HEK293T (cell line): ENCODE measurements at regions not wholly inside any gene's neighbourhood (a gene's known extent, or its start where the extent isn't known, plus 50 kb on each side); places are given as distances from the start of the nearest gene placed in this dataset.

ENCODE experiments used
- BHLHE40 ChIP-seq: fragments of 450-650 bp; IDR thresholded peaks from 2 replicates; pipeline ENCODE4 v1.6.1; 2016; ENCODE audit warnings: mild to moderate bottlenecking, moderate library complexity, borderline replicate concordance
- ELF4 ChIP-seq: fragments of 450-650 bp; IDR thresholded peaks from 2 replicates; pipeline ENCODE4 v1.6.1; 2017; ENCODE audit warnings: antibody characterized with exemption
- FOXA1 ChIP-seq: fragments of 450-650 bp; IDR thresholded peaks from 2 replicates; pipeline ENCODE4 v1.6.1; 2016; ENCODE audit warnings: mild to moderate bottlenecking
- FOXM1 ChIP-seq: fragments of 450-650 bp; IDR thresholded peaks from 2 replicates; pipeline ENCODE4 v1.6.1; 2017; ENCODE audit warnings: mild to moderate bottlenecking, borderline replicate concordance
- L3MBTL2 ChIP-seq: fragments of 450-650 bp; conservative IDR thresholded peaks from 2 replicates; pipeline ENCODE4 v1.6.1; 2016; ENCODE audit warnings: mild to moderate bottlenecking
- LEF1 ChIP-seq: fragments of 450-650 bp; IDR thresholded peaks from 2 replicates; pipeline ENCODE4 v1.6.1; 2017; ENCODE audit warnings: mild to moderate bottlenecking, borderline replicate concordance
- NFRKB ChIP-seq: fragments of 450-650 bp; IDR thresholded peaks from 2 replicates; pipeline ENCODE4 v1.6.1; 2016; ENCODE audit warnings: mild to moderate bottlenecking, moderate library complexity
- SP1 ChIP-seq: fragments of 450-650 bp; IDR thresholded peaks from 2 replicates; pipeline ENCODE4 v1.6.1; 2017
- SUZ12 ChIP-seq: fragments of 450-650 bp; IDR thresholded peaks from 2 replicates; pipeline ENCODE4 v1.6.1; 2016; ENCODE audit warnings: mild to moderate bottlenecking
- TARDBP ChIP-seq: fragments of 450-650 bp; IDR thresholded peaks from 2 replicates; pipeline ENCODE4 v1.6.1; 2016
- ZNF384 ChIP-seq: fragments of 450-650 bp; IDR thresholded peaks from 2 replicates; pipeline ENCODE4 v1.6.1; 2016

GRCh38 chr12:126295652-126296051 lies 1230.4 kb downstream of the AACS start:
- TF ChIP-seq ELF4 = no peak
- TF ChIP-seq FOXA1 = no peak
- no peak for TF ChIP-seq SP1
- no peak for TF ChIP-seq SUZ12
- TF ChIP-seq TARDBP = no peak
- no peak for TF ChIP-seq ZNF384
- TF ChIP-seq L3MBTL2 = no peak
- no peak for TF ChIP-seq FOXM1
- no peak for TF ChIP-seq LEF1
- TF ChIP-seq BHLHE40 = no peak
- no peak for TF ChIP-seq NFRKB
